ENCODE measurements at regions not wholly inside any gene's neighbourhood (a gene's known extent, or its start where the extent isn't known, plus 50 kb on each side); places are given as distances from the start of the nearest gene placed in this dataset.

DNA sequence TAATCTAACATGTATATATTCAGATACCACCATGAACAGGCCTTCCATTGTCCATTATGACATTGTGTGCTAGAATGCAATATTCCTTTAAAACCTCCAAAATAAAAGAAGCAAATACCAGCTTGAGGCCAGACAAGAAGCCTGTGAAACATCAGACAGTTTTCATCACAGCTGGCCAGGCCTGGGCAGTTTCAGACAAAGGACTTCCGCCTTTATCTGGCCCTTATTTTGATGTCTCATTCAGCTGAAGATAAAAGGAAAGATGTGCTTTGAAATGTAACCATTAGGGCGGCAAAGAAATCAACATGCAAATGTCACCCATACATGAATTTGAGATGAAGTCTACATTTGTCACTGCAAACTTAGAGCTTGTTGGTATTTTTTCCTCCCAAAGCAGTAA, 737.5 kb downstream of the KCNJ2 start:
- TF ChIP-seq TAF1 (IDR thresholded peaks at IDR 0.05; ENCODE audit: low read depth, low read length), result no peak
- no peak for TF ChIP-seq POLR2AphosphoS5 (IDR thresholded peaks at IDR 0.05; ENCODE audit: low read depth, low read length)
